IPS-11a (cell line): ENCODE measurements at regions not wholly inside any gene's neighbourhood (a gene's known extent, or its start where the extent isn't known, plus 50 kb on each side); places are given as distances from the start of the nearest gene placed in this dataset.

Source experiments
- H3K4me3 ChIP-seq: one replicate; pipeline ENCODE4 v1.5.1; 2013; ENCODE audit warnings: low read depth, low read length, control low read depth

- H3K4me3 ChIP-seq: no peak overlapping the region
Observed at GRCh38 chr10:131843089-131843595, 57.7 kb upstream of the PPP2R2D start.

GRCh38 chr10:131843881-131844284 is 56.9 kb upstream of the PPP2R2D start:
- no peak overlapping the region for H3K4me3 ChIP-seq

- H3K4me3 ChIP-seq: no peak overlapping the region
Observed at GRCh38 chr10:131844529-131845084, 56.2 kb upstream of the PPP2R2D start.

GRCh38 chr10:131845505-131846239 is 55.1 kb upstream of the PPP2R2D start:
- no peak overlapping the region for H3K4me3 ChIP-seq

GRCh38 chr10:131846240-131847101 is 54.3 kb upstream of the PPP2R2D start:
- H3K4me3 ChIP-seq: no peak overlapping the region

GRCh38 chr10:131847241-131847783 is 53.5 kb upstream of the PPP2R2D start:
- no peak overlapping the region for H3K4me3 ChIP-seq

- no peak overlapping the region for H3K4me3 ChIP-seq
Observed at GRCh38 chr10:131848296-131848695, 52.5 kb upstream of the PPP2R2D start.

GRCh38 chr10:131848741-131849590 is 51.8 kb upstream of the PPP2R2D start:
- H3K4me3 ChIP-seq: no peak overlapping the region

- H3K4me3 ChIP-seq: no peak overlapping the region
Observed at GRCh38 chr10:131849591-131850382, 51.0 kb upstream of the PPP2R2D start.

GRCh38 chr10:131850383-131850870 is 50.4 kb upstream of the PPP2R2D start:
- H3K4me3 ChIP-seq: no peak overlapping the region
